Vagina (tissue), 2 donors: ENCODE measurements at regions not wholly inside any gene's neighbourhood (a gene's known extent, or its start where the extent isn't known, plus 50 kb on each side); places are given as distances from the start of the nearest gene placed in this dataset.
"Not testable (repeated sequence)": the region's sequence is repeated elsewhere in the genome, so short reads cannot be mapped to it uniquely, and the experiment has no call there.

Source experiments
- CTCF ChIP-seq, 3 experiments: fragments of 450-650 bp in 2 of 3; fragments of 200-600 bp in 1 of 3; sonication (generic) in 1 of 3; IDR thresholded peaks; one replicate each; pipeline ENCODE4 v1.5.1; 2017 to 2019; ENCODE audit warnings: antibody characterized with exemption in 3 of 3, mild to moderate bottlenecking in 2 of 3, moderate library complexity in 2 of 3
- POLR2A ChIP-seq, 2 donors: fragments of 450-650 bp; IDR thresholded peaks; one replicate each; pipeline ENCODE4 v1.6.1; 2017; ENCODE audit warnings: antibody characterized with exemption in 2 of 2, mild to moderate bottlenecking in 2 of 2, moderate library complexity in 2 of 2
- POLR2AphosphoS5 ChIP-seq, 2 donors: sonication (generic); formaldehyde crosslinking; IDR thresholded peaks; one replicate each; pipeline ENCODE4 v1.9.0; 2017; ENCODE audit warnings: antibody characterized with exemption in 2 of 2, mild to moderate bottlenecking in 2 of 2, low read depth in 1 of 2; ENCODE audit not compliant: insufficient read depth in 1 of 2

- not testable (repeated sequence) for TF ChIP-seq CTCF (IDR thresholded peaks at IDR 0.05); POLR2A (IDR thresholded peaks at IDR 0.05); POLR2AphosphoS5 (IDR thresholded peaks at IDR 0.05; ENCODE audit: insufficient read depth in 1 of 2, low read depth in 1 of 2)
Measured at GRCh38 chr6:81932448-81932847, 180.0 kb upstream of the TENT5A start.
